BJ (cell line): ENCODE measurements at regions not wholly inside any gene's neighbourhood (a gene's known extent, or its start where the extent isn't known, plus 50 kb on each side); places are given as distances from the start of the nearest gene placed in this dataset. TPM values are rescaled to one million over a fixed set of nuclear protein-coding genes. Genes with fewer than 3 reads are reported as not detected.

Source experiments
- CTCF ChIA-PET: fragments of 350-600 bp; formaldehyde crosslinking; extraction: SDS; loops from one replicate; lab custom pipeline; 2021; ENCODE audit warnings: antibody characterized with exemption, inconsistent platforms; lab: Yijun Ruan, JAX
- POLR2A ChIA-PET: fragments of 300-600 bp; sonication (Branson Sonifier 250); formaldehyde crosslinking; extraction: SDS; loops from one replicate; lab custom pipeline; 2021; ENCODE audit warnings: antibody characterized with exemption; lab: Charles Lee
- DNase-seq: peaks from one replicate; pipeline ENCODE4 v3.0.0-alpha.2; 2011; ENCODE audit warnings: low read depth
- H3K27me3 ChIP-seq: 2 replicates; pipeline ENCODE4 v1.6.0; 2011; ENCODE audit warnings: low read length; ENCODE audit not compliant: control insufficient read depth, insufficient read depth
- H3K36me3 ChIP-seq: 2 replicates; pipeline ENCODE4 v1.5.1; 2011; ENCODE audit warnings: low read length; ENCODE audit not compliant: control insufficient read depth, insufficient read depth
- H3K4me3 ChIP-seq: 2 replicates; pipeline ENCODE4 v1.5.1; 2011; ENCODE audit warnings: low read depth, mild to moderate bottlenecking, control low read depth, low read length
- small RNA-seq: library from RNA; depleted of rRNA; stranded (forward); fragments of <200 nt; gene quantifications from one replicate; pipeline ENCODE3, GENCODE V24; 2012; ENCODE audit warnings: low replicate concordance, low read depth; ENCODE audit not compliant: insufficient read length
- TF ChIP-seq, protein P1 (sequence below): IDR thresholded peaks from 2 replicates; pipeline ENCODE4 v1.5.1; 2011; ENCODE audit warnings: low read depth, mild to moderate bottlenecking, control low read depth, inconsistent platforms, low read length, moderate library complexity; ENCODE audit not compliant: insufficient read depth

DNA sequence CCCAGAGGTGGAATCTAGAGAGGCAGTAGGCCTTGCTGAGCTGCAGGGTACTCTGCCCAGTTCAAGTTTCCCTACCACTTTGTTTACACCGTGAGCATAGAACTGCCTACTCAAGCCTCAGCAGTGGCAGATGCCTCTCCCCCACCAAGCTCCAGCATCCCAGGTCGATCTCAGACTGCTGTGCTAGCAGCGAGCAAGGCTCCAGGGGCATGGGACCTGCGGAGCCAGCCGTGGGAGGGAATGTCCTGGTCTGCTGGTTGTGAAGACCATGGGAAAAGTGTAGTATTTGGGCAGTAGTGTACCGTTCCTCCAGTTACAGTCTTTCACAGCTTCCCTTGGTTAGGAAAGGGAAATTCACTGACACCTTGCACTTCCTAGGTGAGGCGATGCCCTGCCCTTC is 50.6 kb upstream of the FSIP2 start:
- TF ChIP-seq, protein P1, sequence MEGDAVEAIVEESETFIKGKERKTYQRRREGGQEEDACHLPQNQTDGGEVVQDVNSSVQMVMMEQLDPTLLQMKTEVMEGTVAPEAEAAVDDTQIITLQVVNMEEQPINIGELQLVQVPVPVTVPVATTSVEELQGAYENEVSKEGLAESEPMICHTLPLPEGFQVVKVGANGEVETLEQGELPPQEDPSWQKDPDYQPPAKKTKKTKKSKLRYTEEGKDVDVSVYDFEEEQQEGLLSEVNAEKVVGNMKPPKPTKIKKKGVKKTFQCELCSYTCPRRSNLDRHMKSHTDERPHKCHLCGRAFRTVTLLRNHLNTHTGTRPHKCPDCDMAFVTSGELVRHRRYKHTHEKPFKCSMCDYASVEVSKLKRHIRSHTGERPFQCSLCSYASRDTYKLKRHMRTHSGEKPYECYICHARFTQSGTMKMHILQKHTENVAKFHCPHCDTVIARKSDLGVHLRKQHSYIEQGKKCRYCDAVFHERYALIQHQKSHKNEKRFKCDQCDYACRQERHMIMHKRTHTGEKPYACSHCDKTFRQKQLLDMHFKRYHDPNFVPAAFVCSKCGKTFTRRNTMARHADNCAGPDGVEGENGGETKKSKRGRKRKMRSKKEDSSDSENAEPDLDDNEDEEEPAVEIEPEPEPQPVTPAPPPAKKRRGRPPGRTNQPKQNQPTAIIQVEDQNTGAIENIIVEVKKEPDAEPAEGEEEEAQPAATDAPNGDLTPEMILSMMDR = no peak
- no peak for DNase-seq
- POLR2A ChIA-PET = no interaction called here
- H3K27me3 ChIP-seq = no peaks in the 10 kb centered on the region
- no peak overlapping the region for H3K4me3 ChIP-seq
- no peaks in the 10 kb centered on the region for H3K36me3 ChIP-seq
- CTCF ChIA-PET = no interaction called here

Small RNAs in the stretch of these regions (small RNA-seq; reads per million reads assigned to genes)
- not detected for gene RF00096
